ENCODE measurements at regions not wholly inside any gene's neighbourhood (a gene's known extent, or its start where the extent isn't known, plus 50 kb on each side); places are given as distances from the start of the nearest gene placed in this dataset.

DNA sequence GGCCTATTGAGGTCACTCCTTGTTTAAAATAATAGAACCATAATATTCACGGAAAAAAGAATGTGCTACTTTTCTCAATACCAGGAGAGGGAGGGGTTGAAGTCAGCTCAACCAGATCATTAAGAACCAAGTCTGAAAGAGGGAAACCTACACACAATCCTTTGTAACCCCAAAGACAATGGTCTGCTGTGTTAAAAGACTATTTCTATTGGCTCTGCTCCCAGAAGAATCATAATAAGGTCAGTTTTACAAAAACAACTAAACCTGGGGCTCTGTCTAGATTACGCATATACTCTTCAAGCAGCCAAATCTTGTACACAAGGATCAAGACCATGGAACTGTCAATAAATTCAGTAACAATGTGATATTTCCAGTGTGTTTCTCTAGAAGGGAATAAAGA lies 177.2 kb upstream of the CRIM1 start:
- TF ChIP-seq, protein P1, sequence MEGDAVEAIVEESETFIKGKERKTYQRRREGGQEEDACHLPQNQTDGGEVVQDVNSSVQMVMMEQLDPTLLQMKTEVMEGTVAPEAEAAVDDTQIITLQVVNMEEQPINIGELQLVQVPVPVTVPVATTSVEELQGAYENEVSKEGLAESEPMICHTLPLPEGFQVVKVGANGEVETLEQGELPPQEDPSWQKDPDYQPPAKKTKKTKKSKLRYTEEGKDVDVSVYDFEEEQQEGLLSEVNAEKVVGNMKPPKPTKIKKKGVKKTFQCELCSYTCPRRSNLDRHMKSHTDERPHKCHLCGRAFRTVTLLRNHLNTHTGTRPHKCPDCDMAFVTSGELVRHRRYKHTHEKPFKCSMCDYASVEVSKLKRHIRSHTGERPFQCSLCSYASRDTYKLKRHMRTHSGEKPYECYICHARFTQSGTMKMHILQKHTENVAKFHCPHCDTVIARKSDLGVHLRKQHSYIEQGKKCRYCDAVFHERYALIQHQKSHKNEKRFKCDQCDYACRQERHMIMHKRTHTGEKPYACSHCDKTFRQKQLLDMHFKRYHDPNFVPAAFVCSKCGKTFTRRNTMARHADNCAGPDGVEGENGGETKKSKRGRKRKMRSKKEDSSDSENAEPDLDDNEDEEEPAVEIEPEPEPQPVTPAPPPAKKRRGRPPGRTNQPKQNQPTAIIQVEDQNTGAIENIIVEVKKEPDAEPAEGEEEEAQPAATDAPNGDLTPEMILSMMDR (IDR thresholded peaks at IDR 0.05; ENCODE audit: insufficient read depth, low read depth, low read length, missing control alignments) = no peak
- no peak overlapping the region for H3K4me3 ChIP-seq (ENCODE audit: low read length)
- no peak for DNase-seq (ENCODE audit: low read depth)

DNA sequence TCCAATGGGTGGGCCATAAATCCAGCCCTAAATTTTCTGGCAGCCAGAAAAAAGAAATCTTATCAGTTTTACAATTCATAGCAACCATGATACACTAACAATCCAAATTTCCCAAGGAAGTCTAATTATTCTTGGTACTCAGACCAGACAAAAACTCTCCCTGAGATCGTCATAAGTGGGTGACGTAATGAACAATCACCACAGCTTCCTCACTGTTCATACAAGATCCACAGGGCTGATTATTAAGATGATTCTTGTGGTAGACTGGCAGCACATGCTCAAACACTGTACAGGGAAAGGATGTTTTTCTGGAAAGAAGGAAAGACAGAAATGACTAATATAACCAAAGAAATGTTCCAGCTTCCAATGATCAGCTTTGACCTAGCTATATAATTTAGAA lies 178.3 kb upstream of the CRIM1 start:
- TF ChIP-seq, protein P1 (IDR thresholded peaks at IDR 0.05; ENCODE audit: insufficient read depth, low read depth, low read length, missing control alignments) = no peak
- DNase-seq (ENCODE audit: low read depth) = peak; percentile 33
- H3K4me3 ChIP-seq (ENCODE audit: low read length) = no peak overlapping the region

DNA sequence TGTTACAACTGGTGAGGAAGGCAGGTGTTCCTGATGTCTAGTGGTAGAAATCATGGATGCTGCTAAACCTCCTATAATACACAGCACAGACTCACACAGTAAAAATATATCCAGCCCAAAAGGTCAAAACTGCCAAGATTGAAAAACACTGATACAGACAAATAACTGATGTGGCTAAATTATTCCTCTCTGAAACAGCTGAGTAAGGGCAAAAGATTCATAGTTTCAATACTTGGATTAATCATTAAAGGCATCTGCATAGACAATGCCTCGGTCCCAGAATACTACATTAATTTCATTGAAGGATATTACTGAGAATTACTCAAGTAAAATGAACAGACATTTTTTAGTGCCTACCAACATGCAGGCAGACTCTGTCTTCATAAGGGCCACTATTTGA lies 180.7 kb upstream of the CRIM1 start:
- TF ChIP-seq, protein P1 (IDR thresholded peaks at IDR 0.05; ENCODE audit: insufficient read depth, low read depth, low read length, missing control alignments) = no peak
- no peak overlapping the region for H3K4me3 ChIP-seq (ENCODE audit: low read length)
- DNase-seq (ENCODE audit: low read depth) = no peak

DNA sequence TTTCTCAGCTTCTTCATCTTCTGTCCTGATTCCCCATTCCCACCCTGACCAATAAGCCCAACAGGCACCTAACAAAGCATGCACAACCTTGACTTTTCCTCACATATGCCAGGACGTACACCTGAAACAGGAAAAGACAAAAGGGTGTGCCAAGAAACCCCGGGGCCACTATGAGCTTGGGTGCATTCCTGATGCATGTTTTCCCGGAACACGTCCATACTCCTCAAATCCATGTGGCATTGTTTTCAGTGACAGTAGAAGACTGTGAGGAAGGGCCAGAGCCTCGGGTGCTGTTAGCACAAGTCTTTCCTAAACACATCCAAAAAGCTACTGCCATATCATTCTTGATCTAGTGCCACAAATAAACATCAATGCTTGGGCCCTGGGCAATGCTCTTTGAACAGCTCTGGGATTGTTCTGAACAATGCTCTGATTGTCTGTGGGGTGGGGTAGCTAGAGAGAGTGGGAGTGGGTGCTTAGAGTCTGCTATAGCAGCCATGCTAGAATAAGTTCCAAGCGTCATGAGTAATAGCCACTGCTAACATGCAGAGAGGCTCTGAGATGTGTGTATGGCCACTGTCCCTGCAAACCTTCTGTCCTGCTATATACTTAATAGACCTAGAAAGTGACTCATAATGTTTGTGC lies 181.7 kb upstream of the CRIM1 start:
- peak; percentile 12 for DNase-seq (ENCODE audit: low read depth)
- TF ChIP-seq, protein P1 (IDR thresholded peaks at IDR 0.05; ENCODE audit: insufficient read depth, low read depth, low read length, missing control alignments) = no peak
- no peak overlapping the region for H3K4me3 ChIP-seq (ENCODE audit: low read length)

DNA sequence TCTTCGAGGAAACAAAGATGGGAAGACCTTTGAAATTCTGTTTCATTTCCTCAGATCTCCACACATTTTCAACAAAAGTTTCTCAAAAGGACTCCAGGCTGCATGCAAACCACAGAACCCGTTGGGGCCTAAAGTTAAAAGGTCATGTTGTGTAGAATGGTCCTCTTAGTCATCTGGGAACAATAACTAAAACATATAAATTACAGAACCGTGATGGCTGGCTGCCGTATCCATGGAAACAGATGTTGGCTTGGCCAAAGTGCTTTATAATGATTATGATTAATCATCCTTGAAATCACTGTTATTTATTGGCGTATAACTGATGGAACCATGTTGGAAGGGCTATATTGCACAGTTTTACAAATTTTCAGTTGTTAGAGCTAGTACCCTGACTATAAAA lies 182.8 kb upstream of the CRIM1 start:
- TF ChIP-seq, protein P1 (IDR thresholded peaks at IDR 0.05; ENCODE audit: insufficient read depth, low read depth, low read length, missing control alignments) = no peak
- DNase-seq (ENCODE audit: low read depth) = no peak
- H3K4me3 ChIP-seq (ENCODE audit: low read length) = no peak overlapping the region

DNA sequence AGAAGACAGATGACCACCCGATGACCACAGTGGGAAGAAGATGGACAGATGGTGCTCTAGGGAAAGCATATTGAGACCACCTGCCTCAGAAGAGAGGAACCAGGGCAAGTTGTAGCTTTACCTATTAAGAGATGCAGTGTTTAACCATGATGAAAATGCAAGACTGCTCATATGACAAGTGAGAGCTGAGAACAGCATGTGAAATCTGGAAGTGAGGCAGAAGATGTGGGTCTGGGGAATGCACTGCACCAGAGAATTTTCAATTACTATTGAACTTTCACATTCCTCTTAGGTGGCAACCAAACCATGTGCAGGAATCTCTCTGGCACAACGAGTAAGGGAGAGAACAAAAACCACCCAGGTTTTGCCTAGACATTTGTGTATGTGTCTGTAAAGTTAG lies 184.8 kb upstream of the CRIM1 start:
- TF ChIP-seq, protein P1 (IDR thresholded peaks at IDR 0.05; ENCODE audit: insufficient read depth, low read depth, low read length, missing control alignments) = no peak
- DNase-seq (ENCODE audit: low read depth) = no peak
- H3K4me3 ChIP-seq (ENCODE audit: low read length) = no peak overlapping the region

DNA sequence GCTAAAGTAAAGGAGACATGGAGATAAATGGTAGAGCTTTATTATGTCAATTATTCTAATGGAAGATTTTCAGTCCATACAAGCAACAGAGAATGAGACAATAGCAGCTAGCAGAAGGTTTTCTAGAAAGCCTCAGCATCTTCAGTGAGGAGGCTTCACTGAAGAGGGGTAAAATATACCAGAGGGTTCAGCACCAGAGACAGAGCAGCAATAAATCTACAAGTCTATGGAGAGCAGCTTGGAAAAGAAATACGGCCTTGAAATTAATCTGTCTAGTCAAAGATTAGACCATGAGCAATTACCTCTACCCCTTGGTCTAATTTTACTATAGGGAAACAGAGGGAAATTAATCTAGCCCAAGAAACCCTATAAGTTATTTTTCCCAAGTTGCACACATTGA lies 185.7 kb upstream of the CRIM1 start:
- TF ChIP-seq, protein P1 (IDR thresholded peaks at IDR 0.05; ENCODE audit: insufficient read depth, low read depth, low read length, missing control alignments) = no peak
- no peak for DNase-seq (ENCODE audit: low read depth)
- H3K4me3 ChIP-seq (ENCODE audit: low read length) = no peak overlapping the region
